IMR-90 (cell line): ENCODE measurements at regions not wholly inside any gene's neighbourhood (a gene's known extent, or its start where the extent isn't known, plus 50 kb on each side); places are given as distances from the start of the nearest gene placed in this dataset.

Experiments used
- ATAC-seq: fragments of 200-7000 bp; cut with Tn5 transposase; 2 replicates; pipeline ENCODE4 v1.9.1; 2020; ENCODE audit warnings: low read depth, mild to moderate bottlenecking, moderate library complexity
- BruUV-seq: library from RNA; stranded (reverse); fragments of 400-500 nt; replicated peaks from 2 replicates; lab custom pipeline; 2021; lab: Mats Ljungman, UMichigan
- CTCF ChIA-PET: fragments of 300-600 bp; formaldehyde crosslinking; extraction: SDS; loops from one replicate; lab custom pipeline; 2021; ENCODE audit warnings: antibody characterized with exemption; lab: Yijun Ruan, JAX
- POLR2A ChIA-PET: fragments of 300-600 bp; sonication (Branson Sonifier 250); formaldehyde crosslinking; loops from one replicate; lab custom pipeline; 2022; ENCODE audit warnings: antibody characterized with exemption; ENCODE audit not compliant: unreplicated experiment; lab: Charles Lee
- DNase-seq: peaks from one replicate; pipeline ENCODE4 v3.0.0; 2013
- H2AFZ ChIP-seq: replicated peaks from 2 replicates; pipeline ENCODE3; 2013; ENCODE audit warnings: low read length, mild to moderate bottlenecking; ENCODE audit not compliant: poor library complexity
- H2AK5ac ChIP-seq: 2 replicates; pipeline ENCODE4 v1.6.1; 2013; ENCODE audit warnings: low read depth, low read length, inconsistent platforms
- H2AK9ac ChIP-seq: replicated peaks from 2 replicates; pipeline ENCODE3; 2013; ENCODE audit warnings: mild to moderate bottlenecking, low read depth, low read length, moderate library complexity; ENCODE audit not compliant: poor library complexity
- H2BK120ac ChIP-seq: 2 replicates; pipeline ENCODE4 v1.6.1; 2013; ENCODE audit warnings: low read depth, low read length, inconsistent platforms
- H2BK15ac ChIP-seq: 3 replicates; pipeline ENCODE4 v1.6.1; 2013; ENCODE audit warnings: low read depth, low read length, inconsistent platforms
- H2BK20ac ChIP-seq: 2 replicates; pipeline ENCODE4 v1.6.1; 2013; ENCODE audit warnings: low read depth, mild to moderate bottlenecking, inconsistent platforms, low read length, moderate library complexity
- H2BK5ac ChIP-seq: 2 replicates; pipeline ENCODE4 v1.6.1; 2013; ENCODE audit warnings: mild to moderate bottlenecking, low read depth, low read length, inconsistent platforms; ENCODE audit not compliant: poor library complexity, severe bottlenecking
- H3K14ac ChIP-seq: replicated peaks from 2 replicates; pipeline ENCODE4 v1.6.1; 2013; ENCODE audit warnings: low read depth, low read length, inconsistent platforms
- H3K18ac ChIP-seq: 2 replicates; pipeline ENCODE4 v1.6.1; 2013; ENCODE audit warnings: low read depth, low read length, control low read depth
- H3K23ac ChIP-seq: 2 replicates; pipeline ENCODE4 v1.6.1; 2013; ENCODE audit warnings: low read depth, low read length, inconsistent platforms
- H3K27ac ChIP-seq: 2 replicates; pipeline ENCODE4 v1.5.1; 2013; ENCODE audit warnings: mild to moderate bottlenecking, control low read depth, low read length; ENCODE audit not compliant: insufficient read depth
- H3K27me3 ChIP-seq: 2 replicates; pipeline ENCODE4 v1.6.1; 2013; ENCODE audit warnings: low read length; ENCODE audit not compliant: control insufficient read depth, insufficient read depth
- H3K36me3 ChIP-seq: 2 replicates; pipeline ENCODE4 v1.6.1; 2013; ENCODE audit warnings: low read length, mixed read lengths; ENCODE audit not compliant: control insufficient read depth, insufficient read depth
- H3K4ac ChIP-seq: 2 replicates; pipeline ENCODE4 v1.6.1; 2013; ENCODE audit warnings: low read depth, low read length, inconsistent platforms
- H3K4me1 ChIP-seq: 2 replicates; pipeline ENCODE4 v1.6.1; 2013; ENCODE audit warnings: low read length, mixed read lengths; ENCODE audit not compliant: control insufficient read depth, insufficient read depth
- H3K4me2 ChIP-seq: 2 replicates; pipeline ENCODE4 v1.6.1; 2013; ENCODE audit warnings: low read depth, mild to moderate bottlenecking, control low read depth, low read length, moderate library complexity
- H3K4me3 ChIP-seq: 2 replicates; pipeline ENCODE4 v1.5.1; 2013; ENCODE audit warnings: low read depth, mild to moderate bottlenecking, control low read depth, low read length, moderate library complexity; ENCODE audit not compliant: insufficient read depth
- H3K56ac ChIP-seq: 2 replicates; pipeline ENCODE4 v1.6.1; 2013; ENCODE audit warnings: low read length, inconsistent platforms; ENCODE audit not compliant: insufficient read depth; ENCODE audit errors: extremely low read depth
- H3K79me1 ChIP-seq, 2 experiments: 2 replicates each; pipeline ENCODE4 v1.6.1; 2013; ENCODE audit warnings: low read length in 2 of 2, inconsistent platforms in 1 of 2, low read depth in 1 of 2
- H3K9ac ChIP-seq: 2 replicates; pipeline ENCODE4 v1.6.1; 2013; ENCODE audit warnings: low read depth, low read length, control low read depth
- H3K9me1 ChIP-seq: 2 replicates; pipeline ENCODE4 v1.6.1; 2013; ENCODE audit warnings: low read length, inconsistent platforms; ENCODE audit not compliant: insufficient read depth
- H3K9me3 ChIP-seq: 2 replicates; pipeline ENCODE4 v1.6.1; 2013; ENCODE audit warnings: low read length; ENCODE audit not compliant: control insufficient read depth, insufficient read depth
- H4K20me1 ChIP-seq: 2 replicates; pipeline ENCODE4 v1.6.1; 2013; ENCODE audit warnings: low read length, inconsistent platforms; ENCODE audit not compliant: insufficient read depth
- H4K5ac ChIP-seq: 2 replicates; pipeline ENCODE4 v1.6.1; 2013; ENCODE audit warnings: mild to moderate bottlenecking, low read depth, low read length, control low read depth
- H4K8ac ChIP-seq, 2 experiments: 2 replicates each; pipeline ENCODE4 v1.6.1; 2013; ENCODE audit warnings: low read depth in 2 of 2, low read length in 2 of 2, control low read depth in 1 of 2, inconsistent platforms in 1 of 2
- H4K91ac ChIP-seq: 2 replicates; pipeline ENCODE4 v1.6.1; 2013; ENCODE audit warnings: low read depth, low read length, inconsistent platforms; ENCODE audit not compliant: insufficient read depth
- BHLHE40 ChIP-seq: fragments of 150-350 bp; IDR thresholded peaks from 2 replicates; pipeline ENCODE4 v1.6.1; 2016; ENCODE audit warnings: mild to moderate bottlenecking, low read depth, low read length
- CEBPB ChIP-seq: IDR thresholded peaks from 2 replicates; pipeline ENCODE4 v1.6.1; 2012; ENCODE audit warnings: low read depth, low read length, improper control_type of control experiment
- FOS ChIP-seq: fragments of 150-350 bp; IDR thresholded peaks from 2 replicates; pipeline ENCODE4 v1.6.1; 2016; ENCODE audit warnings: low read depth, low read length
- MAFK ChIP-seq: IDR thresholded peaks from 2 replicates; pipeline ENCODE4 v1.6.1; 2012; ENCODE audit warnings: low read depth, low read length, improper control_type of control experiment
- MAZ ChIP-seq: IDR thresholded peaks from 2 replicates; pipeline ENCODE4 v1.6.1; 2012; ENCODE audit warnings: low read depth, mild to moderate bottlenecking, low read length, improper control_type of control experiment, moderate library complexity, borderline replicate concordance
- MXI1 ChIP-seq: IDR thresholded peaks from 2 replicates; pipeline ENCODE4 v1.6.1; 2012; ENCODE audit warnings: low read depth, mild to moderate bottlenecking, low read length, moderate library complexity, borderline replicate concordance
- NFE2L2 ChIP-seq: fragments of 150-350 bp; IDR thresholded peaks from 2 replicates; pipeline ENCODE4 v1.6.1; 2016; ENCODE audit warnings: low read depth, mild to moderate bottlenecking, low read length
- POLR2A ChIP-seq: IDR thresholded peaks from 2 replicates; pipeline ENCODE4 v1.6.1; 2012; ENCODE audit warnings: mild to moderate bottlenecking, low read depth, low read length
- RAD21 ChIP-seq: IDR thresholded peaks from 2 replicates; pipeline ENCODE4 v1.6.1; 2012; ENCODE audit warnings: low read length, improper control_type of control experiment
- RFX5 ChIP-seq: IDR thresholded peaks from 2 replicates; pipeline ENCODE4 v1.8.0; 2012; ENCODE audit warnings: low read depth, mild to moderate bottlenecking, low read length, moderate library complexity
- SMC3 ChIP-seq: fragments of 150-350 bp; IDR thresholded peaks from 2 replicates; pipeline ENCODE4 v1.6.1; 2016; ENCODE audit warnings: low read depth, mild to moderate bottlenecking, antibody characterized with exemption, low read length, moderate library complexity
- WGBS, 2 experiments: methylation state at CpG; one replicate each; pipeline versions ENCODE4 v1.1.5 to v1.1.7; 2013; ENCODE audit warnings: missing lambda C conversion rate in 2 of 2; ENCODE audit not compliant: insufficient read length in 1 of 2; ENCODE audit errors: extremely low coverage in 2 of 2; 5-methylcytosine and 5-hydroxymethylcytosine counted together
- dilution Hi-C: fragments of 300-500 bp; cut with HindIII; formaldehyde crosslinking; loops from one replicate; pipeline ENCODE4 v1.14.3; 2018; ENCODE audit warnings: low sequenced_read_pairs; ENCODE audit not compliant: unreplicated experiment
- in situ Hi-C: fragments of 300-500 bp; cut with MboI; formaldehyde crosslinking; loops from 3 replicates; pipeline ENCODE4 v1.14.3; 2019; ENCODE audit warnings: low sequenced_read_pairs, inconsistent platforms, mixed read lengths
- intact Hi-C: fragments of 100-400 bp; cut with micrococcal nuclease; formaldehyde crosslinking; loops from 2 replicates; pipeline ENCODE4 v1.10.0; 2022
- TF ChIP-seq, protein P1 (sequence below): fragments of 150-350 bp; IDR thresholded peaks from 2 replicates; pipeline ENCODE4 v1.6.1; 2016; ENCODE audit warnings: low read depth, mild to moderate bottlenecking, low read length, moderate library complexity, borderline replicate concordance

DNA sequence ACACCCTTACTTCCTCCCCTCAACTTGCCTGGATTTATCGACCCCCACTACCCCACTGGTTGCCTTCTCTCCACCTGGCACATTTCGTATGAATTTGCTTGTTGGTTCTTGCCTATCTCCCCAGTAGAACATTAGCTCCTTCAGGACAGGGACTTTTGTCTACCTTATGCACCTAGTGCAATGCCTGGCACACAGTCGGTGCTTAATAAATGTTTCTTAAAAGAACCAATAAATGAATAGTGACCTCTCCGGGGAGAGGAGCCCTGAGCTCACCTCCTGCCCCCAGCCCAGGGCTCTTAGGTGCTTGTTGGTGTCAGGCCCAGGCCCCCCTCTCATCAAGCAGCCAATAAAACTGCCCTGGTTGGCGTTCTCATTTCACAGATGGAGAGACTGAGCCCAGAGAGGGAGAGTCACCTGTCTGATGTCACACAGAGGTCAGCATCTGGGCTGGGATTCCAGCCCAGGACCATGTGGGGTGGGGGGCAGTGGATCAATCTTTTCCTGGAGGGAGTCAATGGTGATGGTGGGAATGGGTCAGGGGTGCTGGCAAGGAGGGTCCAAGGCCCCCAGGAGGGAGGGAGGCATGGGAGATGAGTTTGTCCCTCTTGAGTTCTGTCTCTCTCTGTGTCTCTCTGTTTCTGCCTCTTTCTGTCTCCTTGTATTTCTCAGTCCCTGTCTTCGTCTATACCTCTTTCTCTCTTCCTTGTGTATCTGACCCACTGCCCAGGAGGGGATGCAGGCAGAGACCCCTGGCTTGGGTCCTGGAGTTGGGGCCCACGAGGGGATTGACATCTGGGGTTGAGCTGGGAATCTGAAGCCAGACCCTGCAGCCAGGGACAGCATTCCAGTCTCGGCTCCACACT is 89.6 kb downstream of the CEBPB start (continued):
- TF ChIP-seq, protein P1, sequence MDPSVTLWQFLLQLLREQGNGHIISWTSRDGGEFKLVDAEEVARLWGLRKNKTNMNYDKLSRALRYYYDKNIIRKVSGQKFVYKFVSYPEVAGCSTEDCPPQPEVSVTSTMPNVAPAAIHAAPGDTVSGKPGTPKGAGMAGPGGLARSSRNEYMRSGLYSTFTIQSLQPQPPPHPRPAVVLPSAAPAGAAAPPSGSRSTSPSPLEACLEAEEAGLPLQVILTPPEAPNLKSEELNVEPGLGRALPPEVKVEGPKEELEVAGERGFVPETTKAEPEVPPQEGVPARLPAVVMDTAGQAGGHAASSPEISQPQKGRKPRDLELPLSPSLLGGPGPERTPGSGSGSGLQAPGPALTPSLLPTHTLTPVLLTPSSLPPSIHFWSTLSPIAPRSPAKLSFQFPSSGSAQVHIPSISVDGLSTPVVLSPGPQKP = no peak

DNA sequence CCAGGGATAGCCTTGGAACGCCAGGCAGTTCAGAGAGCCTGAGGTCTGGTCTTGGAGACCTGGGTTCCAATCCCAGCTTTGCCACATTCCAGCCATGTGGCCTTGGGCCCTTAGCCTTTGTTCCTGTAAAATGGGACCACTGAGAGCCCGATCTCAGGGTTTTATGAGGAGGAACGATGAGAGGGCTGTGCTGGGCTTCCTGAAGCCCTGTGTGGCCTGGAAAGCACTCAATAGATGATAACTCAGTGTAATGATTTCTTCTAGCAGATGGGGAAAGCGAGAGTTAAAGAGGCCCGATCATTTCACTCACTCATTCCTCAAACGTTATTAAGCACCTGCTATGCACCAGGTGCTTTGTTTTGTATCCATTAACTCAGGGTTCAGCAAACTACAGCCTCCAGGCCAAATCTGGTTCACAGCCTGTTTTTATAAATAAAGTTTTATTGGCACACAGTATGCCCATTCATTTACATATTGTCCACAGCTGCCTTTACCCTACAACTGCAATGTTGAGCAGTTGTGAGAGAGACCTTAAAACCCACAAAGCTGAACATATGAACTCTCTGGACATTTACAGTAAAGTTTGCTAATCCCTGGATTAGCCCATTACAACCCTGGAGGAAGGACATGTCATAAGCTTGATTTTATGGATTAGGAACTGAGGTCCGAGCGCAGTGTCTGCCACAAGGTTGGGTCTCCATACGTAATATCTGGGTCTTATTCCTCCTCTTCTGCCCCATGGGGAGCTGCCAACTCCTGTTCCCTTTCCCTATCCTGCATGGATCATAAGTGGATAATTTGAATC is 90.4 kb downstream of the CEBPB start:
- no peak for DNase-seq
- dilution Hi-C loops = no loop called here
- TF ChIP-seq CEBPB (no peak), MAZ (no peak), FOS (no peak), RAD21 (no peak), NFE2L2 (no peak), MAFK (no peak), MXI1 (no peak), SMC3 (no peak), POLR2A (no peak), BHLHE40 (no peak), RFX5 (no peak)
- TF ChIP-seq, protein P1 = no peak

More for the DNA sequence above, 90.4 kb downstream of the CEBPB start:
- no peak overlapping the region for H3K27ac ChIP-seq
- H3K9me1 ChIP-seq = peaks cover 30% of the 10 kb centered on the region
- BruUV-seq = no TSS peak
- whole genome bisulfite sequencing, 2 experiments = 100% methylated on average over 1 of the region's 9 CpGs; no CpG with 5 or more reads in 1 of the 2 experiments
- 0 out of 2 replicates have a peak overlapping the region, but pooled peaks have one; percentile 43 for H2BK20ac ChIP-seq
- CTCF ChIA-PET = interaction anchor here (0.6 kb wide), 1 partner anchor 40 kb away, joined by 3 read pairs; no protein-coding TSS in a partner anchor
- H3K14ac ChIP-seq = no peak overlapping the region
- H3K4me3 ChIP-seq = no peak overlapping the region
- H4K91ac ChIP-seq = no peak overlapping the region; the same call in 1 of the 2 replicates
- H3K79me1 ChIP-seq = peaks cover 0 to 21% of the 10 kb centered on the region in 2 experiments; a peak in 2 of 4 replicates
- no peak overlapping the region for H3K23ac ChIP-seq
- no peaks in the 10 kb centered on the region for H3K9me3 ChIP-seq
- intact Hi-C loops (no loop called here), in situ Hi-C loops (no loop called here)
- no peak overlapping the region for H3K9ac ChIP-seq
- no peaks in the 10 kb centered on the region for H3K27me3 ChIP-seq
- POLR2A ChIA-PET = no interaction called here
- no peak overlapping the region for H2BK5ac ChIP-seq
- H2BK15ac ChIP-seq = peak overlapping the region; percentile 67; the same call in 1 of the 3 replicates
- H3K4me1 ChIP-seq = peaks cover 28% of the 10 kb centered on the region
- no peak overlapping the region for H2AFZ ChIP-seq
- ATAC-seq = no peak
- no peak overlapping the region for H2AK9ac ChIP-seq
- no peak overlapping the region for H3K4me2 ChIP-seq
- no peaks in the 10 kb centered on the region for H3K36me3 ChIP-seq
- H2BK120ac ChIP-seq = peak overlapping the region; percentile 49
- no peak overlapping the region for H3K18ac ChIP-seq
- H3K56ac ChIP-seq = no peak overlapping the region
- H3K4ac ChIP-seq = peak overlapping the region; percentile 70
- H4K5ac ChIP-seq = no peak overlapping the region
- no peaks in the 10 kb centered on the region for H4K20me1 ChIP-seq
- peak overlapping the region; percentile 82 for H2AK5ac ChIP-seq
- no peak overlapping the region for H4K8ac ChIP-seq
